Liver (tissue), 8 donors: ENCODE measurements at regions not wholly inside any gene's neighbourhood (a gene's known extent, or its start where the extent isn't known, plus 50 kb on each side); places are given as distances from the start of the nearest gene placed in this dataset.

Experiments
- DNase-seq: peaks from one replicate; pipeline ENCODE4 v3.0.0-alpha.2; 2017; ENCODE audit warnings: low spot score
- H3K27ac ChIP-seq, 2 donors: one replicate each; pipeline ENCODE4 v1.7.0; 2013; ENCODE audit warnings: inconsistent platforms in 2 of 2, low read length in 2 of 2, control low read depth in 1 of 2, low read depth in 1 of 2, mild to moderate bottlenecking in 1 of 2
- H3K27me3 ChIP-seq, 4 donors: one replicate each; pipeline versions ENCODE4 v1.6.1 to v1.7.0; 2013; ENCODE audit warnings: low read length in 3 of 4, inconsistent platforms in 1 of 4, mild to moderate bottlenecking in 1 of 4, moderate library complexity in 1 of 4; ENCODE audit not compliant: control insufficient read depth in 4 of 4, insufficient read depth in 4 of 4
- H3K36me3 ChIP-seq, 4 donors: one replicate each; pipeline versions ENCODE4 v1.6.1 to v1.7.0; 2013; ENCODE audit warnings: low read length in 3 of 4, mild to moderate bottlenecking in 3 of 4, low read depth in 1 of 4, moderate library complexity in 1 of 4; ENCODE audit not compliant: control insufficient read depth in 4 of 4, insufficient read depth in 3 of 4
- H3K4me1 ChIP-seq, 4 donors: one replicate each; pipeline versions ENCODE4 v1.6.1 to v1.7.0; 2013; ENCODE audit warnings: low read length in 3 of 4, mild to moderate bottlenecking in 3 of 4, moderate library complexity in 1 of 4; ENCODE audit not compliant: control insufficient read depth in 4 of 4, insufficient read depth in 4 of 4
- H3K4me3 ChIP-seq, 3 donors: one replicate each; pipeline versions ENCODE4 v1.6.1 to v1.7.0; 2013; ENCODE audit warnings: low read length in 3 of 3, control low read depth in 1 of 3, low read depth in 1 of 3, mild to moderate bottlenecking in 1 of 3
- H3K9ac ChIP-seq, 2 donors: one replicate each; pipeline ENCODE4 v1.7.0; 2013; ENCODE audit warnings: low read length in 2 of 2, mild to moderate bottlenecking in 2 of 2, moderate library complexity in 2 of 2, control low read depth in 1 of 2, low read depth in 1 of 2
- H3K9me3 ChIP-seq, 4 donors: one replicate each; pipeline versions ENCODE4 v1.6.1 to v1.7.0; 2013; ENCODE audit warnings: low read length in 3 of 4; ENCODE audit not compliant: control insufficient read depth in 4 of 4
- EGR1 ChIP-seq, 2 donors: IDR thresholded peaks; 2 replicates each; pipeline ENCODE4 v1.6.1; 2016 to 2018; ENCODE audit warnings: antibody characterized with exemption in 2 of 2, low read depth in 2 of 2
- FOXA1 ChIP-seq: IDR thresholded peaks from 2 replicates; pipeline ENCODE4 v1.6.1; 2016; ENCODE audit warnings: antibody characterized with exemption
- FOXA2 ChIP-seq: IDR thresholded peaks from 2 replicates; pipeline ENCODE4 v1.6.1; 2016; ENCODE audit warnings: antibody characterized with exemption
- GABPA ChIP-seq, 2 donors: IDR thresholded peaks in 1 of 2; conservative IDR thresholded peaks in 1 of 2; 2 replicates each; pipeline ENCODE4 v1.6.1; 2016; ENCODE audit warnings: antibody characterized with exemption in 2 of 2, mild to moderate bottlenecking in 1 of 2, moderate library complexity in 1 of 2
- HNF4A ChIP-seq, 2 donors: conservative IDR thresholded peaks; 2 replicates each; pipeline ENCODE4 v1.6.1; 2016; ENCODE audit warnings: antibody characterized with exemption in 2 of 2, mild to moderate bottlenecking in 2 of 2
- HNF4G ChIP-seq: IDR thresholded peaks from 2 replicates; pipeline ENCODE4 v1.6.1; 2016; ENCODE audit warnings: antibody characterized with exemption
- JUND ChIP-seq, 2 donors: IDR thresholded peaks; 2 replicates each; pipeline ENCODE4 v1.6.1; 2016; ENCODE audit warnings: antibody characterized with exemption in 2 of 2
- MAX ChIP-seq: IDR thresholded peaks from 2 replicates; pipeline ENCODE4 v1.6.1; 2016; ENCODE audit warnings: antibody characterized with exemption
- NR2F2 ChIP-seq: IDR thresholded peaks from 2 replicates; pipeline ENCODE4 v1.6.1; 2016; ENCODE audit warnings: antibody characterized with exemption
- RAD21 ChIP-seq, 2 donors: IDR thresholded peaks; 2 replicates each; pipeline ENCODE4 v1.6.1; 2016; ENCODE audit warnings: antibody characterized with exemption in 2 of 2, mild to moderate bottlenecking in 2 of 2
- RXRA ChIP-seq, 2 donors: IDR thresholded peaks; 2 replicates each; pipeline ENCODE4 v1.6.1; 2017 to 2018; ENCODE audit warnings: antibody characterized with exemption in 2 of 2, mild to moderate bottlenecking in 1 of 2
- SP1 ChIP-seq: IDR thresholded peaks from 2 replicates; pipeline ENCODE4 v1.6.1; 2018; ENCODE audit warnings: antibody characterized with exemption, mild to moderate bottlenecking
- TAF1 ChIP-seq: conservative IDR thresholded peaks from 2 replicates; pipeline ENCODE4 v1.6.1; 2016; ENCODE audit warnings: antibody characterized with exemption, mild to moderate bottlenecking
- YY1 ChIP-seq: IDR thresholded peaks from 2 replicates; pipeline ENCODE4 v1.6.1; 2016; ENCODE audit warnings: antibody characterized with exemption, mild to moderate bottlenecking
- WGBS: extraction: QIAGEN DNeasy Blood & Tissue Kit; methylation state at CpG from one replicate; pipeline ENCODE4 v1.1.7; 2013; 5-methylcytosine and 5-hydroxymethylcytosine counted together
- TF ChIP-seq, protein P1 (sequence below): IDR thresholded peaks from 2 replicates; pipeline ENCODE4 v1.6.1; 2016; ENCODE audit warnings: antibody characterized with exemption
- TF ChIP-seq, protein P2 (sequence below): IDR thresholded peaks from 2 replicates; pipeline ENCODE4 v1.6.1; 2016; ENCODE audit warnings: antibody characterized with exemption
- TF ChIP-seq, protein P3 (sequence below): fragments of 150-350 bp; IDR thresholded peaks from 2 replicates; pipeline ENCODE4 v1.5.1; 2017; ENCODE audit warnings: improper control_type of control experiment, low read depth, low read length; ENCODE audit not compliant: missing input control
- TF ChIP-seq, protein P4 (sequence below): IDR thresholded peaks from 2 replicates; pipeline ENCODE4 v1.6.1; 2016; ENCODE audit warnings: antibody characterized with exemption, mild to moderate bottlenecking
- donor health status: healthy.
- donor health status: healthy.
- donor health status: healthy.
- donor health status: healthy.
- donor health status: healthy.

DNA sequence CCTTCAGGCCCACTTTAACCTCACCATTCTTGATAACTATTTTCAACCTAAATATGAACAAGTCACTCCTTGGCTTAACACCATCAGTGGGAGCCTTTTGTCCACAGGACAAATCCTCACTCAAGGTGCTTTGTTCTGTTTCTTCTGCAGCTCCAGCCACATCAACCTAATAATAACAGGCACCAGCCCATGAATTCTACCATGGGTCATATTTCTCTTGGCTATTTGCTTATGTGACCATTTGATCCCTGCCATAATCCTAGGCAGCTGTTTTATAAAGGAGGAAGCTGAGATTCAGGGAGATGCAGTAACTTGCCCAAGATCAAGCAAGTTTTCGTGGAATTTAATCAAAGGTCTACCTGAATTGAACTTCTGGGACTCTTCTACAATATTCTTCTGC, 561.3 kb downstream of the DHX35 start:
- H3K36me3 ChIP-seq, result no peaks in the 10 kb centered on the region
- 94% methylated on average over 1 of the region's 1 CpG for WGBS
- DNase-seq, result no peak
- no peak overlapping the region for H3K9ac ChIP-seq
- H3K4me1 ChIP-seq, result no peaks in the 10 kb centered on the region
- H3K27me3 ChIP-seq, result no peaks in the 10 kb centered on the region
- no peak for TF ChIP-seq HNF4G
- no peak for TF ChIP-seq NR2F2
- TF ChIP-seq, protein P1, sequence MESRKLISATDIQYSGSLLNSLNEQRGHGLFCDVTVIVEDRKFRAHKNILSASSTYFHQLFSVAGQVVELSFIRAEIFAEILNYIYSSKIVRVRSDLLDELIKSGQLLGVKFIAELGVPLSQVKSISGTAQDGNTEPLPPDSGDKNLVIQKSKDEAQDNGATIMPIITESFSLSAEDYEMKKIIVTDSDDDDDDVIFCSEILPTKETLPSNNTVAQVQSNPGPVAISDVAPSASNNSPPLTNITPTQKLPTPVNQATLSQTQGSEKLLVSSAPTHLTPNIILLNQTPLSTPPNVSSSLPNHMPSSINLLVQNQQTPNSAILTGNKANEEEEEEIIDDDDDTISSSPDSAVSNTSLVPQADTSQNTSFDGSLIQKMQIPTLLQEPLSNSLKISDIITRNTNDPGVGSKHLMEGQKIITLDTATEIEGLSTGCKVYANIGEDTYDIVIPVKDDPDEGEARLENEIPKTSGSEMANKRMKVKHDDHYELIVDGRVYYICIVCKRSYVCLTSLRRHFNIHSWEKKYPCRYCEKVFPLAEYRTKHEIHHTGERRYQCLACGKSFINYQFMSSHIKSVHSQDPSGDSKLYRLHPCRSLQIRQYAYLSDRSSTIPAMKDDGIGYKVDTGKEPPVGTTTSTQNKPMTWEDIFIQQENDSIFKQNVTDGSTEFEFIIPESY, result no peak
- no peak for TF ChIP-seq YY1
- TF ChIP-seq FOXA1, result no peak
- no peak for TF ChIP-seq TAF1
- TF ChIP-seq FOXA2, result no peak
- TF ChIP-seq HNF4A (conservative IDR thresholded peaks at IDR 0.05), result no peak
- no peak for TF ChIP-seq RAD21 (IDR thresholded peaks at IDR 0.05)
- TF ChIP-seq, protein P2, sequence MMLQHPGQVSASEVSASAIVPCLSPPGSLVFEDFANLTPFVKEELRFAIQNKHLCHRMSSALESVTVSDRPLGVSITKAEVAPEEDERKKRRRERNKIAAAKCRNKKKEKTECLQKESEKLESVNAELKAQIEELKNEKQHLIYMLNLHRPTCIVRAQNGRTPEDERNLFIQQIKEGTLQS, result no peak
- no peak for TF ChIP-seq EGR1 (IDR thresholded peaks at IDR 0.05; ENCODE audit: low read depth in 2 of 2)
- no peak for TF ChIP-seq MAX
- TF ChIP-seq JUND (IDR thresholded peaks at IDR 0.05), result no peak
- TF ChIP-seq SP1, result no peak
- no peak for TF ChIP-seq RXRA (IDR thresholded peaks at IDR 0.05)
- TF ChIP-seq GABPA (IDR thresholded peaks at IDR 0.05 in 1 of 2, conservative IDR thresholded peaks at IDR 0.05 in 1 of 2), result no peak
- TF ChIP-seq, protein P3, sequence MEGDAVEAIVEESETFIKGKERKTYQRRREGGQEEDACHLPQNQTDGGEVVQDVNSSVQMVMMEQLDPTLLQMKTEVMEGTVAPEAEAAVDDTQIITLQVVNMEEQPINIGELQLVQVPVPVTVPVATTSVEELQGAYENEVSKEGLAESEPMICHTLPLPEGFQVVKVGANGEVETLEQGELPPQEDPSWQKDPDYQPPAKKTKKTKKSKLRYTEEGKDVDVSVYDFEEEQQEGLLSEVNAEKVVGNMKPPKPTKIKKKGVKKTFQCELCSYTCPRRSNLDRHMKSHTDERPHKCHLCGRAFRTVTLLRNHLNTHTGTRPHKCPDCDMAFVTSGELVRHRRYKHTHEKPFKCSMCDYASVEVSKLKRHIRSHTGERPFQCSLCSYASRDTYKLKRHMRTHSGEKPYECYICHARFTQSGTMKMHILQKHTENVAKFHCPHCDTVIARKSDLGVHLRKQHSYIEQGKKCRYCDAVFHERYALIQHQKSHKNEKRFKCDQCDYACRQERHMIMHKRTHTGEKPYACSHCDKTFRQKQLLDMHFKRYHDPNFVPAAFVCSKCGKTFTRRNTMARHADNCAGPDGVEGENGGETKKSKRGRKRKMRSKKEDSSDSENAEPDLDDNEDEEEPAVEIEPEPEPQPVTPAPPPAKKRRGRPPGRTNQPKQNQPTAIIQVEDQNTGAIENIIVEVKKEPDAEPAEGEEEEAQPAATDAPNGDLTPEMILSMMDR, result no peak
- TF ChIP-seq, protein P4, sequence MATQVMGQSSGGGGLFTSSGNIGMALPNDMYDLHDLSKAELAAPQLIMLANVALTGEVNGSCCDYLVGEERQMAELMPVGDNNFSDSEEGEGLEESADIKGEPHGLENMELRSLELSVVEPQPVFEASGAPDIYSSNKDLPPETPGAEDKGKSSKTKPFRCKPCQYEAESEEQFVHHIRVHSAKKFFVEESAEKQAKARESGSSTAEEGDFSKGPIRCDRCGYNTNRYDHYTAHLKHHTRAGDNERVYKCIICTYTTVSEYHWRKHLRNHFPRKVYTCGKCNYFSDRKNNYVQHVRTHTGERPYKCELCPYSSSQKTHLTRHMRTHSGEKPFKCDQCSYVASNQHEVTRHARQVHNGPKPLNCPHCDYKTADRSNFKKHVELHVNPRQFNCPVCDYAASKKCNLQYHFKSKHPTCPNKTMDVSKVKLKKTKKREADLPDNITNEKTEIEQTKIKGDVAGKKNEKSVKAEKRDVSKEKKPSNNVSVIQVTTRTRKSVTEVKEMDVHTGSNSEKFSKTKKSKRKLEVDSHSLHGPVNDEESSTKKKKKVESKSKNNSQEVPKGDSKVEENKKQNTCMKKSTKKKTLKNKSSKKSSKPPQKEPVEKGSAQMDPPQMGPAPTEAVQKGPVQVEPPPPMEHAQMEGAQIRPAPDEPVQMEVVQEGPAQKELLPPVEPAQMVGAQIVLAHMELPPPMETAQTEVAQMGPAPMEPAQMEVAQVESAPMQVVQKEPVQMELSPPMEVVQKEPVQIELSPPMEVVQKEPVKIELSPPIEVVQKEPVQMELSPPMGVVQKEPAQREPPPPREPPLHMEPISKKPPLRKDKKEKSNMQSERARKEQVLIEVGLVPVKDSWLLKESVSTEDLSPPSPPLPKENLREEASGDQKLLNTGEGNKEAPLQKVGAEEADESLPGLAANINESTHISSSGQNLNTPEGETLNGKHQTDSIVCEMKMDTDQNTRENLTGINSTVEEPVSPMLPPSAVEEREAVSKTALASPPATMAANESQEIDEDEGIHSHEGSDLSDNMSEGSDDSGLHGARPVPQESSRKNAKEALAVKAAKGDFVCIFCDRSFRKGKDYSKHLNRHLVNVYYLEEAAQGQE, result no peak
- H3K27ac ChIP-seq, result no peak overlapping the region
- no peaks in the 10 kb centered on the region for H3K9me3 ChIP-seq
- no peak overlapping the region for H3K4me3 ChIP-seq
